Omental fat pad (tissue), 3 donors: ENCODE measurements at regions not wholly inside any gene's neighbourhood (a gene's known extent, or its start where the extent isn't known, plus 50 kb on each side); places are given as distances from the start of the nearest gene placed in this dataset.

Source experiments
- ATAC-seq: fragments of 150-250 bp; one replicate; pipeline ENCODE4 v1.9.1; 2016; ENCODE audit warnings: mild to moderate bottlenecking, moderate library complexity; ENCODE audit not compliant: low FRiP score
- DNase-seq: peaks from one replicate; pipeline ENCODE4 v3.0.0-alpha.2; 2019; ENCODE audit warnings: low spot score
- TF ChIP-seq, protein P1 (sequence below), 3 donors: fragments of 450-650 bp; IDR thresholded peaks; one replicate each; pipeline ENCODE4 v1.5.1; 2016 to 2017; ENCODE audit warnings: antibody characterized with exemption in 3 of 3, mild to moderate bottlenecking in 3 of 3, moderate library complexity in 2 of 3

DNA sequence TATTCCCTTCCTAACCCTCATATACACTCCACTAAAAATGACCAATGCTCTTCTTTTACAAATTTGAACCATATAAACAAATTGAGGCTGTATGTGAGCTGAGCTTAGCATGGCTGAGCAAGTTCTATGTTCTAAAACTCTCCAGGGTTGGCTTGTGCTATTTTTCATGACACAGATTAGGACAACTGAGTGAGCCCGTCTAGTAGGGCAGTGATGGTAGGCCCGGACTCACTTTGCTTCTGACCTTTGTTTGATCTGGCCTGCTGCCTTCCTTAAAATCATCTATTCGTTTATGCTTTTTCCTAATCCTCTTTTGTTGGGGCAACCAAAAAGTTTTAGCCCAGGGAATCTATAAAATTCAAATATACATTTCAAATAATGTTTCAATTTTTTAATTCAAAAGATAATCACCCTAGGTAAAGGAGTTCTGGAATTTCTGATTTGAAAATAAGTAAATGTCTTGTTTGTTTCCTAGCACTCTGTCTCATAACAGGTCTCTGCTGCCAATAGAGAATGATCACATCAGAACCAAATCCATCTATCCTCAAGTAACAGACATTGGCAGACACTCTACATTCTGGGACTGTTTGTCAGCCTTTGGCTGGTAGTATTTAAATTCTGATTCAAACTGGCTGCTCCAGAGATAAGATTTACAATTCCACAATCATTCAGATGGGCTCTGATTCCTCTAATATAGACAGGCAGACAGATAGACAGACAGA is 217.0 kb upstream of the TARS1 start:
- DNase-seq (no peak), ATAC-seq (no peak)
- TF ChIP-seq, protein P1, sequence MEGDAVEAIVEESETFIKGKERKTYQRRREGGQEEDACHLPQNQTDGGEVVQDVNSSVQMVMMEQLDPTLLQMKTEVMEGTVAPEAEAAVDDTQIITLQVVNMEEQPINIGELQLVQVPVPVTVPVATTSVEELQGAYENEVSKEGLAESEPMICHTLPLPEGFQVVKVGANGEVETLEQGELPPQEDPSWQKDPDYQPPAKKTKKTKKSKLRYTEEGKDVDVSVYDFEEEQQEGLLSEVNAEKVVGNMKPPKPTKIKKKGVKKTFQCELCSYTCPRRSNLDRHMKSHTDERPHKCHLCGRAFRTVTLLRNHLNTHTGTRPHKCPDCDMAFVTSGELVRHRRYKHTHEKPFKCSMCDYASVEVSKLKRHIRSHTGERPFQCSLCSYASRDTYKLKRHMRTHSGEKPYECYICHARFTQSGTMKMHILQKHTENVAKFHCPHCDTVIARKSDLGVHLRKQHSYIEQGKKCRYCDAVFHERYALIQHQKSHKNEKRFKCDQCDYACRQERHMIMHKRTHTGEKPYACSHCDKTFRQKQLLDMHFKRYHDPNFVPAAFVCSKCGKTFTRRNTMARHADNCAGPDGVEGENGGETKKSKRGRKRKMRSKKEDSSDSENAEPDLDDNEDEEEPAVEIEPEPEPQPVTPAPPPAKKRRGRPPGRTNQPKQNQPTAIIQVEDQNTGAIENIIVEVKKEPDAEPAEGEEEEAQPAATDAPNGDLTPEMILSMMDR (IDR thresholded peaks at IDR 0.05) = no peak

DNA sequence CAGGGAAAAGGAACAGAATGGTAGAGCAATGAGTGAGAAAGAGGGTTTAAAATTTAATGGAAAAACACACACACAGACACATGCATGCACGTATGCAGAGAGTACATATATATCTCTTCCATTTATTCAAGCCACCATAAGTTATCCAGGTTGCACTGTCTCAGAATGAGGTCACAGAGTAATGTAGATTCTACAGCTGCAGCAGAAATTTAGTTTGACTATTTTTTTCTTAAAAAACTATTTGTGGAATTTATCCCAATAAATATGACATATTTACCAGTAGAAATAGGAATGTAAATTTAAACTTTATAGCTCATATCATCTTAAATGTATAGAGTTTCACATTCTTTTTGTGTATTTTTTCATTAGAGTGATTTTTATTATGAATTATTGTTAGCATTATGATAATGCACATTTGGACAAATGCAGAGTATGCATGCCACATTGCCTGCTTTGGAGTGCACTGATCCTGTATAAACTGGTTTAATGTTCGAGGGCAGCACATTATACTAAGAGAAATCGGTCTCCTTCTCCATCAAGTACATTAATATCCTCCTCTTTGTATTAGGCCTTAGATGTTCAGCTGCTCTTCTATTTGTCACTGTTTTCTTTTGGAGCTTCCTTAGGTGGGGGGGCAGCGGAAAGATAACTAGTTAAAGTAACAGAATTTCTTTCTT is 216.3 kb upstream of the TARS1 start:
- TF ChIP-seq, protein P1 (IDR thresholded peaks at IDR 0.05) = no peak
- DNase-seq (no peak), ATAC-seq (no peak)

DNA sequence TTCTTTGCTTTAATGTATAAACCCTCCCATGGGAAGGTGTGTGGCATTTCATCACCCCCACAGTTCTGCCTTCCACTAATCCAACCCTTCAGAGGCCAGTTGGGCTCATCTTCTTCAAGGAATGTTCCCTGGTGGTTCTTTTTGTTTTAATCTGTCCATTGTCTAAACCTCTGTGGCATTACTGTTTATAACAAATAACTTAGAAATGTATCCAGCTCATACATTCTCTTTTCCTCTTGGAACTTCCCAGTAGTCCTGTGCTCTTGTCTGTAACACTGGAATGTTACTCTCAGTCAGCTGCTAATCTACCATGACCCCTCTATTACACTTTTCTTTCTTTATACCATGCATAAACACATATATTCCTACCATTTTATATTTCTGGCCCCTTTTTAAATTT is 213.5 kb upstream of the TARS1 start:
- no peak for ATAC-seq
- TF ChIP-seq, protein P1 (IDR thresholded peaks at IDR 0.05) = no peak
- no peak for DNase-seq

DNA sequence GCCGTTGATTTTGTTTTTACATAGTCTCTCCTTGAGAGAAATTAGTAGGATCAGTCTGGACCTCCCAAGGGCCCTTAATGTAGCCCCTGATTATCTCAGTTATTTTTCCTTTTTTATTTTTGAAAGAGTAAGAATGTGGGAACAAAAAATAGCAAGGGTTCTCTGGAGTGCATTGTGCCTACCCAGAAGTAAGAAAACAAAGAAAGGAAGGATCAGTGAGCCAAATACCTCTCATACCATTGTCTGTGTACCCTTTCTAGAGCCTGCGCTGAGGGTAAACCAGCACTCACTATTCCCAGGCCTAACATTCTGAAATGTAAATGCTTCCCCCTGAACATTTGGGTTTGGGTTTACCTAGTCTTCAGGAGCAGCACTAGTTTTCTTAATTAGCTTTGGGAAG is 213.0 kb upstream of the TARS1 start:
- TF ChIP-seq, protein P1 (IDR thresholded peaks at IDR 0.05) = no peak
- ATAC-seq (no peak), DNase-seq (no peak)

DNA sequence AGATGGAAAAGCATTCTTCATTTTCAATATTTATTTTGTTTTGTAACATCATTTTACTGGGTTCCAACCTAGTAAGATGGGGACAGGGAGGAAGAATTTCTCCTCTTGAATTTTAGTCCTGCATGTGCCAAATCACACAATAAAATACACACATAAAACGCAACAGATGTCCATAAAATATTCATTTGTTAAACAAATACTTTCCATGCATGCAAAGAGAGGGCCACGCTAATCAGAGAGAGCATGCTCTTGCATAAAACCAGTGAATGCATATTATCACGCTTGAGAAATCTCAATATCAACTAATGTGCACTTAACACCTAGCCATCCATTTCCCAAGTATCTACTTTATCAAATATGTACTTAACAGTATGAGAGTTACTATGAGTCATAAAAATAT is 212.6 kb upstream of the TARS1 start:
- TF ChIP-seq, protein P1 (IDR thresholded peaks at IDR 0.05) = no peak
- ATAC-seq (no peak), DNase-seq (no peak)

DNA sequence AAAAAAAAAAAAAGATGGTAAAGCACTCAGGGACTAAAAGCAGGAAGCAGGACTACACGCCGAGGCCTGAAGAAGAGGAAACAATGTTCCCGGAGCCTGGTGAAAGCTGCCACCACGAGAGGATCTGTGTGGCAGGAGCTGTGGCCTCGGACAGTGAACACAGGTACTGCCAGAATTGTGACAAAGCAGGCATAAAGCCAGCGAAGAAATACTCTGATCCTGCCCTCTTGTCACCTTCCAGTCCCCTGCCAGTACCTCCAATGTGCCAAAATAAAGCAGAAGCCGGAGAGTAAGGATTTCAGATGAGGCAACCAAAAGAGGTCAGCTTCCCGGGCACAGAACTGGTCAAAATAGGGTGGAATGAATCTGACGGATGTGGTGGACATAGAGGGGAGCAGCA is 211.5 kb upstream of the TARS1 start:
- ATAC-seq (no peak), DNase-seq (no peak)
- TF ChIP-seq, protein P1 (IDR thresholded peaks at IDR 0.05) = no peak
